ENCODE measurements at regions not wholly inside any gene's neighbourhood (a gene's known extent, or its start where the extent isn't known, plus 50 kb on each side); places are given as distances from the start of the nearest gene placed in this dataset.

DNA sequence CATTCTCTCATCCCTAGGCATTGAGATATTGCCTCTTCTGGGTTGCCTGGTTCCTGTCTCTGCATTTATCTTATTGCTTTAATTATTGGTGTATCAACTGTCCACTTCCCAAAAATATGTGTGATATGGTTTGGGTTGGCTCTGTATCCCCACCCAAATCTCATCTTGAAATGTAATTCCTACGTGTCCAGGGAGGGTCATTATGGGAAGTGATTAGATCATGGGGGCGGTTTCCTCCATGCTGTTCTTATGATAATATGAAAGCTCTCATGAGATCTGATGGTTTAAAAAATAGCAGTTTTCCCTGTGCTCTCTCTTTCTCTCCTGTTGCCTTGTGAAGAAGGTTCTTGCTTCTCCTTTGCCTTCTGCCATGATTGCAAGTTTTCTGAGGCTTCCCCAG, 308.3 kb upstream of the HS3ST1 start (continued):
- TF ChIP-seq ZNF331 (CRISPR knock-in tag; IDR thresholded peaks at IDR 0.05; ENCODE audit: low read depth), result no peak

- 0 out of 3 replicates have a peak, but pooled peaks cover 13% of the 10 kb centered on the region for H3K36me3 Mint-ChIP-seq (ENCODE audit: low read depth)
- H3K4me1 Mint-ChIP-seq, result no peaks in the 10 kb centered on the region
- Histone ChIP-seq H3K27ac (ENCODE audit: low read depth) (no peak overlapping the region), H4K20me1 (replicated peaks; ENCODE audit: insufficient read depth) (no peaks in the 10 kb centered on the region), H3K27me3 (ENCODE audit: insufficient read depth) (no peaks in the 10 kb centered on the region), H3K9me2 (ENCODE audit: insufficient read depth) (peaks cover 8% of the 10 kb centered on the region; the same call in 1 of the 2 replicates), H3F3A (replicated peaks; ENCODE audit: low read depth) (no peaks in the 10 kb centered on the region), H3K4me1 (ENCODE audit: insufficient read depth) (no peaks in the 10 kb centered on the region), H3K4me3 (no peak overlapping the region), H2AFZ (no peak overlapping the region), H3K79me2 (replicated peaks; ENCODE audit: insufficient read depth) (no peaks in the 10 kb centered on the region), H3K36me3 (ENCODE audit: insufficient read depth) (no peaks in the 10 kb centered on the region), H3K4me2 (no peak overlapping the region)
- no peak overlapping the region for H3K27ac Mint-ChIP-seq
- TF ChIP-seq EZH2phosphoT487 (IDR thresholded peaks at IDR 0.05; ENCODE audit: unreplicated experiment), result no peak
- TF ChIP-seq, protein P1, sequence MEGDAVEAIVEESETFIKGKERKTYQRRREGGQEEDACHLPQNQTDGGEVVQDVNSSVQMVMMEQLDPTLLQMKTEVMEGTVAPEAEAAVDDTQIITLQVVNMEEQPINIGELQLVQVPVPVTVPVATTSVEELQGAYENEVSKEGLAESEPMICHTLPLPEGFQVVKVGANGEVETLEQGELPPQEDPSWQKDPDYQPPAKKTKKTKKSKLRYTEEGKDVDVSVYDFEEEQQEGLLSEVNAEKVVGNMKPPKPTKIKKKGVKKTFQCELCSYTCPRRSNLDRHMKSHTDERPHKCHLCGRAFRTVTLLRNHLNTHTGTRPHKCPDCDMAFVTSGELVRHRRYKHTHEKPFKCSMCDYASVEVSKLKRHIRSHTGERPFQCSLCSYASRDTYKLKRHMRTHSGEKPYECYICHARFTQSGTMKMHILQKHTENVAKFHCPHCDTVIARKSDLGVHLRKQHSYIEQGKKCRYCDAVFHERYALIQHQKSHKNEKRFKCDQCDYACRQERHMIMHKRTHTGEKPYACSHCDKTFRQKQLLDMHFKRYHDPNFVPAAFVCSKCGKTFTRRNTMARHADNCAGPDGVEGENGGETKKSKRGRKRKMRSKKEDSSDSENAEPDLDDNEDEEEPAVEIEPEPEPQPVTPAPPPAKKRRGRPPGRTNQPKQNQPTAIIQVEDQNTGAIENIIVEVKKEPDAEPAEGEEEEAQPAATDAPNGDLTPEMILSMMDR (conservative IDR thresholded peaks at IDR 0.05; ENCODE audit: low read depth in 2 of 2), result no peak
- H3K27me3 Mint-ChIP-seq (ENCODE audit: insufficient read depth, low read depth, poor library complexity), result peaks cover 3% of the 10 kb centered on the region
- DNase-seq (ENCODE audit: low spot score) (no peak), ATAC-seq (no peak)
- H3K4me3 Mint-ChIP-seq, result no peak overlapping the region
- H3K9me3 Mint-ChIP-seq, result peaks cover 7% of the 10 kb centered on the region
Measured at GRCh38 chr4:11735651-11736050, 307.0 kb upstream of the HS3ST1 start.

DNA sequence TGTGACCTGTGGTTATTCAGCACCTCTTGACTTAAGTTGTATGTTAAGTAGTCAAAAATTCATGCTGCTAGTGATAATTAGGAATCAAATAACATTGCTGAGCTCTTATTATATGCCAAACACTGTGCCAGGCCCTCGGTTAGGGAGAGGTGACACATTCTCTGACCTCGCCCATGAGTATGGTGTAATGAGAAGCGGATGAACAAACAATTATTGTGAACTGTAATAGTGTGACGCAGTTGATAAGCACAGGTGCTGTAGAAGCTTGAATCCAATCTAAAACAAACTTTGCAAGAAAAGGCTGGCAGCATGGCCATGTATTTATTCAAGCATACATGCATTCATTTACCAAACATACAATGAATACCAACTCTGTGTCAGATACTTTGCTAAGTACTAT, 303.5 kb upstream of the HS3ST1 start:
- H3K27ac Mint-ChIP-seq, result no peak overlapping the region
- Histone ChIP-seq H3K4me1 (ENCODE audit: insufficient read depth) (no peaks in the 10 kb centered on the region), H3K4me2 (no peak overlapping the region), H2AFZ (no peak overlapping the region), H3K27ac (ENCODE audit: low read depth) (no peak overlapping the region), H3K27me3 (ENCODE audit: insufficient read depth) (no peaks in the 10 kb centered on the region), H3K9me2 (ENCODE audit: insufficient read depth) (peaks cover 8% of the 10 kb centered on the region; the same call in 1 of the 2 replicates), H3K36me3 (ENCODE audit: insufficient read depth) (no peaks in the 10 kb centered on the region), H3K4me3 (no peak overlapping the region), H3F3A (replicated peaks; ENCODE audit: low read depth) (no peaks in the 10 kb centered on the region), H4K20me1 (replicated peaks; ENCODE audit: insufficient read depth) (no peaks in the 10 kb centered on the region), H3K79me2 (replicated peaks; ENCODE audit: insufficient read depth) (no peaks in the 10 kb centered on the region)
- no peak overlapping the region for H3K4me3 Mint-ChIP-seq
- no peaks in the 10 kb centered on the region for H3K36me3 Mint-ChIP-seq (ENCODE audit: low read depth)
- no peaks in the 10 kb centered on the region for H3K27me3 Mint-ChIP-seq (ENCODE audit: insufficient read depth, low read depth, poor library complexity)
- DNase-seq (ENCODE audit: low spot score) (no peak), ATAC-seq (no peak)
- no peaks in the 10 kb centered on the region; the same call in 2 of the 3 replicates for H3K9me3 Mint-ChIP-seq
- no peaks in the 10 kb centered on the region for H3K4me1 Mint-ChIP-seq
- no peak for TF ChIP-seq EZH2phosphoT487 (IDR thresholded peaks at IDR 0.05; ENCODE audit: unreplicated experiment)
- no peak for TF ChIP-seq ZNF462 (CRISPR knock-in tag; IDR thresholded peaks at IDR 0.05)
- no peak for TF ChIP-seq REST (IDR thresholded peaks at IDR 0.05; ENCODE audit: unreplicated experiment)
- TF ChIP-seq, protein P1 (conservative IDR thresholded peaks at IDR 0.05; ENCODE audit: low read depth in 2 of 2), result no peak
